ENCODE measurements at regions not wholly inside any gene's neighbourhood (a gene's known extent, or its start where the extent isn't known, plus 50 kb on each side); places are given as distances from the start of the nearest gene placed in this dataset.

- H3K4me3 ChIP-seq (ENCODE audit: low read depth, low read length), result no peak overlapping the region
- no peaks in the 10 kb centered on the region for H3K4me1 ChIP-seq (ENCODE audit: control insufficient read depth, insufficient read depth, low read length)
- TF ChIP-seq ZBTB10 (tag by site-specific recombination; IDR thresholded peaks at IDR 0.05), result no peak
- TF ChIP-seq, protein P1, sequence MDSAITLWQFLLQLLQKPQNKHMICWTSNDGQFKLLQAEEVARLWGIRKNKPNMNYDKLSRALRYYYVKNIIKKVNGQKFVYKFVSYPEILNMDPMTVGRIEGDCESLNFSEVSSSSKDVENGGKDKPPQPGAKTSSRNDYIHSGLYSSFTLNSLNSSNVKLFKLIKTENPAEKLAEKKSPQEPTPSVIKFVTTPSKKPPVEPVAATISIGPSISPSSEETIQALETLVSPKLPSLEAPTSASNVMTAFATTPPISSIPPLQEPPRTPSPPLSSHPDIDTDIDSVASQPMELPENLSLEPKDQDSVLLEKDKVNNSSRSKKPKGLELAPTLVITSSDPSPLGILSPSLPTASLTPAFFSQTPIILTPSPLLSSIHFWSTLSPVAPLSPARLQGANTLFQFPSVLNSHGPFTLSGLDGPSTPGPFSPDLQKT (IDR thresholded peaks at IDR 0.05; ENCODE audit: borderline replicate concordance, low read depth, low read length), result no peak
- no peak for TF ChIP-seq ZIC2 (tag by site-specific recombination; IDR thresholded peaks at IDR 0.05)
- no peak for TF ChIP-seq ZNF133 (tag by site-specific recombination; IDR thresholded peaks at IDR 0.05)
- TF ChIP-seq ZNF398 (tag by site-specific recombination; IDR thresholded peaks at IDR 0.05), result no peak
- CTCF ChIA-PET, result interaction anchor here (1.6 to 4.0 kb wide), 3 partner anchors 72 to 235 kb away, joined by 8 to 20 read pairs (median 15); no protein-coding TSS in a partner anchor
- POLR2A ChIA-PET, result no interaction called here
- H3K27ac ChIP-seq (ENCODE audit: extremely low read depth, low read depth, low read length), result no peak overlapping the region
- H3K9me3 ChIP-seq (ENCODE audit: control insufficient read depth, insufficient read depth, low read depth, low read length), result no peaks in the 10 kb centered on the region; the same call in 1 of the 2 replicates
- no peaks in the 10 kb centered on the region for H3K36me3 ChIP-seq (ENCODE audit: control insufficient read depth in 2 of 2, insufficient read depth in 1 of 2, low read length in 2 of 2)
These were observed 273.5 kb downstream of the UTP18 start for GRCh38 chr17:51533821-51534220.

DNA sequence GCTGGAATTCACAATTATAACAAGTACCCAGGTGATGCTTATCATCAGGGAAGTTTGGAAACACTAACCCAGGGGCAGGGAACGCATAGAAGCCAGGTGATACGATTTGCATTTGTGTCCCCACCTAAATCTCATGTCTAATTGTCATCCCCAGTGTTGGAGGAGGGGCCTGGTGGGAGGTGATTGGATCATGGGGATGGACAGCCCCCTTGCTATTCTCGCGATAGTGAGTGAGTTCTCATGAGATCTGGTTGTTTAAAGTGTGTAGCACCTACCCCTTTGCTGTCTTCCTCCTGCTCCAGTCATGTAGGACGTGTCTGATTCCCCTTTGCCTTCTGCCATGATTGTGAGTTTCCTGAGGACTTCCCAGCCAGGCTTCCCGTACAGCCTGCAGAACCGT, 276.3 kb downstream of the UTP18 start:
- Histone ChIP-seq H3K9me3 (ENCODE audit: control insufficient read depth, insufficient read depth, low read depth, low read length) (no peaks in the 10 kb centered on the region; the same call in 1 of the 2 replicates), H3K4me3 (ENCODE audit: low read depth, low read length) (no peak overlapping the region), H3K4me1 (ENCODE audit: control insufficient read depth, insufficient read depth, low read length) (no peaks in the 10 kb centered on the region), H3K36me3 (ENCODE audit: control insufficient read depth in 2 of 2, insufficient read depth in 1 of 2, low read length in 2 of 2) (no peaks in the 10 kb centered on the region), H3K27ac (ENCODE audit: extremely low read depth, low read depth, low read length) (no peak overlapping the region)
- ChIA-PET CTCF (interaction anchor here (0.6 to 4.0 kb wide), 10 partner anchors 10 to 452 kb away, joined by 3 to 22 read pairs (median 4); no protein-coding TSS in a partner anchor), POLR2A (no interaction called here)
- TF ChIP-seq HOXC10 (CRISPR knock-in tag; IDR thresholded peaks at IDR 0.05), result no peak
- TF ChIP-seq ZNF658 (tag by site-specific recombination; IDR thresholded peaks at IDR 0.05), result no peak
- no peak for TF ChIP-seq ZNF202 (tag by site-specific recombination; IDR thresholded peaks at IDR 0.05; ENCODE audit: borderline replicate concordance)
- TF ChIP-seq ZNF138 (tag by site-specific recombination; IDR thresholded peaks at IDR 0.05; ENCODE audit: borderline replicate concordance), result no peak
- no peak for TF ChIP-seq HOXA7 (CRISPR knock-in tag; IDR thresholded peaks at IDR 0.05; ENCODE audit: borderline replicate concordance)
- no peak for TF ChIP-seq ZNF48 (tag by site-specific recombination; IDR thresholded peaks at IDR 0.05)
- TF ChIP-seq ZNF24 (tag by site-specific recombination; IDR thresholded peaks at IDR 0.05), result no peak
- TF ChIP-seq, protein P2, sequence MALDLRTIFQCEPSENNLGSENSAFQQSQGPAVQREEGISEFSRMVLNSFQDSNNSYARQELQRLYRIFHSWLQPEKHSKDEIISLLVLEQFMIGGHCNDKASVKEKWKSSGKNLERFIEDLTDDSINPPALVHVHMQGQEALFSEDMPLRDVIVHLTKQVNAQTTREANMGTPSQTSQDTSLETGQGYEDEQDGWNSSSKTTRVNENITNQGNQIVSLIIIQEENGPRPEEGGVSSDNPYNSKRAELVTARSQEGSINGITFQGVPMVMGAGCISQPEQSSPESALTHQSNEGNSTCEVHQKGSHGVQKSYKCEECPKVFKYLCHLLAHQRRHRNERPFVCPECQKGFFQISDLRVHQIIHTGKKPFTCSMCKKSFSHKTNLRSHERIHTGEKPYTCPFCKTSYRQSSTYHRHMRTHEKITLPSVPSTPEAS (tag by site-specific recombination; IDR thresholded peaks at IDR 0.05), result no peak
- TF ChIP-seq ZNF488 (tag by site-specific recombination; IDR thresholded peaks at IDR 0.05), result no peak
- no peak for TF ChIP-seq SCRT2 (tag by site-specific recombination; IDR thresholded peaks at IDR 0.05)
- TF ChIP-seq, protein P3, sequence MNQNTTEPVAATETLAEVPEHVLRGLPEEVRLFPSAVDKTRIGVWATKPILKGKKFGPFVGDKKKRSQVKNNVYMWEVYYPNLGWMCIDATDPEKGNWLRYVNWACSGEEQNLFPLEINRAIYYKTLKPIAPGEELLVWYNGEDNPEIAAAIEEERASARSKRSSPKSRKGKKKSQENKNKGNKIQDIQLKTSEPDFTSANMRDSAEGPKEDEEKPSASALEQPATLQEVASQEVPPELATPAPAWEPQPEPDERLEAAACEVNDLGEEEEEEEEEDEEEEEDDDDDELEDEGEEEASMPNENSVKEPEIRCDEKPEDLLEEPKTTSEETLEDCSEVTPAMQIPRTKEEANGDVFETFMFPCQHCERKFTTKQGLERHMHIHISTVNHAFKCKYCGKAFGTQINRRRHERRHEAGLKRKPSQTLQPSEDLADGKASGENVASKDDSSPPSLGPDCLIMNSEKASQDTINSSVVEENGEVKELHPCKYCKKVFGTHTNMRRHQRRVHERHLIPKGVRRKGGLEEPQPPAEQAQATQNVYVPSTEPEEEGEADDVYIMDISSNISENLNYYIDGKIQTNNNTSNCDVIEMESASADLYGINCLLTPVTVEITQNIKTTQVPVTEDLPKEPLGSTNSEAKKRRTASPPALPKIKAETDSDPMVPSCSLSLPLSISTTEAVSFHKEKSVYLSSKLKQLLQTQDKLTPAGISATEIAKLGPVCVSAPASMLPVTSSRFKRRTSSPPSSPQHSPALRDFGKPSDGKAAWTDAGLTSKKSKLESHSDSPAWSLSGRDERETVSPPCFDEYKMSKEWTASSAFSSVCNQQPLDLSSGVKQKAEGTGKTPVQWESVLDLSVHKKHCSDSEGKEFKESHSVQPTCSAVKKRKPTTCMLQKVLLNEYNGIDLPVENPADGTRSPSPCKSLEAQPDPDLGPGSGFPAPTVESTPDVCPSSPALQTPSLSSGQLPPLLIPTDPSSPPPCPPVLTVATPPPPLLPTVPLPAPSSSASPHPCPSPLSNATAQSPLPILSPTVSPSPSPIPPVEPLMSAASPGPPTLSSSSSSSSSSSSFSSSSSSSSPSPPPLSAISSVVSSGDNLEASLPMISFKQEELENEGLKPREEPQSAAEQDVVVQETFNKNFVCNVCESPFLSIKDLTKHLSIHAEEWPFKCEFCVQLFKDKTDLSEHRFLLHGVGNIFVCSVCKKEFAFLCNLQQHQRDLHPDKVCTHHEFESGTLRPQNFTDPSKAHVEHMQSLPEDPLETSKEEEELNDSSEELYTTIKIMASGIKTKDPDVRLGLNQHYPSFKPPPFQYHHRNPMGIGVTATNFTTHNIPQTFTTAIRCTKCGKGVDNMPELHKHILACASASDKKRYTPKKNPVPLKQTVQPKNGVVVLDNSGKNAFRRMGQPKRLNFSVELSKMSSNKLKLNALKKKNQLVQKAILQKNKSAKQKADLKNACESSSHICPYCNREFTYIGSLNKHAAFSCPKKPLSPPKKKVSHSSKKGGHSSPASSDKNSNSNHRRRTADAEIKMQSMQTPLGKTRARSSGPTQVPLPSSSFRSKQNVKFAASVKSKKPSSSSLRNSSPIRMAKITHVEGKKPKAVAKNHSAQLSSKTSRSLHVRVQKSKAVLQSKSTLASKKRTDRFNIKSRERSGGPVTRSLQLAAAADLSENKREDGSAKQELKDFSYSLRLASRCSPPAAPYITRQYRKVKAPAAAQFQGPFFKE (tag by site-specific recombination; IDR thresholded peaks at IDR 0.05; ENCODE audit: borderline replicate concordance), result no peak
- TF ChIP-seq SP7 (tag by site-specific recombination; IDR thresholded peaks at IDR 0.05), result no peak
- TF ChIP-seq ZNF416 (tag by site-specific recombination; IDR thresholded peaks at IDR 0.05), result no peak
